ENCODE measurements at regions not wholly inside any gene's neighbourhood (a gene's known extent, or its start where the extent isn't known, plus 50 kb on each side); places are given as distances from the start of the nearest gene placed in this dataset.

GRCh38 chr10:91345716-91346115, 64.4 kb upstream of the HECTD2 start:
- Histone ChIP-seq H3K9me3 (ENCODE audit: insufficient read depth, low read length, severe bottlenecking) (no peaks in the 10 kb centered on the region), H4K20me1 (ENCODE audit: insufficient read depth, low read length) (no peaks in the 10 kb centered on the region), H3K27me3 (ENCODE audit: insufficient read depth, low read length, poor library complexity) (no peaks in the 10 kb centered on the region), H3K27ac (ENCODE audit: low read length) (no peak overlapping the region), H3K79me2 (ENCODE audit: insufficient read depth, low read length) (no peaks in the 10 kb centered on the region), H2AFZ (ENCODE audit: low read depth, low read length) (no peak overlapping the region), H3K4me1 (ENCODE audit: insufficient read depth, low read length) (no peaks in the 10 kb centered on the region), H3K4me2 (ENCODE audit: insufficient read depth, low read length) (no peak overlapping the region), H3K9ac (ENCODE audit: low read depth, low read length) (no peak overlapping the region), H3K4me3 (ENCODE audit: low read depth in 1 of 2, low read length in 2 of 2) (no peak overlapping the region), H3K36me3 (ENCODE audit: insufficient read depth, low read length) (no peaks in the 10 kb centered on the region)
- TF ChIP-seq EZH2 (IDR thresholded peaks at IDR 0.05; ENCODE audit: borderline replicate concordance, low read depth, low read length, severe bottlenecking) (no peak), CTCF (IDR thresholded peaks at IDR 0.05; ENCODE audit: borderline replicate concordance, extremely low read depth, low read length, poor library complexity, severe bottlenecking) (no peak)
- DNase-seq (no peak), ATAC-seq (ENCODE audit: insufficient read depth, low read depth) (no peak)

- Histone ChIP-seq H2AFZ (ENCODE audit: low read depth, low read length) (no peak overlapping the region), H3K4me3 (ENCODE audit: low read depth in 1 of 2, low read length in 2 of 2) (no peak overlapping the region), H4K20me1 (ENCODE audit: insufficient read depth, low read length) (no peaks in the 10 kb centered on the region), H3K27ac (ENCODE audit: low read length) (no peak overlapping the region), H3K27me3 (ENCODE audit: insufficient read depth, low read length, poor library complexity) (no peaks in the 10 kb centered on the region), H3K36me3 (ENCODE audit: insufficient read depth, low read length) (no peaks in the 10 kb centered on the region), H3K4me2 (ENCODE audit: insufficient read depth, low read length) (no peak overlapping the region), H3K9ac (ENCODE audit: low read depth, low read length) (no peak overlapping the region), H3K9me3 (ENCODE audit: insufficient read depth, low read length, severe bottlenecking) (no peaks in the 10 kb centered on the region), H3K79me2 (ENCODE audit: insufficient read depth, low read length) (no peaks in the 10 kb centered on the region), H3K4me1 (ENCODE audit: insufficient read depth, low read length) (no peaks in the 10 kb centered on the region)
- ATAC-seq (ENCODE audit: insufficient read depth, low read depth), result no peak
- TF ChIP-seq CTCF (IDR thresholded peaks at IDR 0.05; ENCODE audit: borderline replicate concordance, extremely low read depth, low read length, poor library complexity, severe bottlenecking) (no peak), EZH2 (IDR thresholded peaks at IDR 0.05; ENCODE audit: borderline replicate concordance, low read depth, low read length, severe bottlenecking) (no peak)
- no peak for DNase-seq
Measured at GRCh38 chr10:91347529-91347928, 62.6 kb upstream of the HECTD2 start.

GRCh38 chr10:91349381-91349780, 60.8 kb upstream of the HECTD2 start:
- ATAC-seq (ENCODE audit: insufficient read depth, low read depth), result no peak
- no peaks in the 10 kb centered on the region for H3K27me3 ChIP-seq (ENCODE audit: insufficient read depth, low read length, poor library complexity)
- H3K27ac ChIP-seq (ENCODE audit: low read length), result no peak overlapping the region
- H3K4me2 ChIP-seq (ENCODE audit: insufficient read depth, low read length), result no peak overlapping the region
- H3K9ac ChIP-seq (ENCODE audit: low read depth, low read length), result no peak overlapping the region
- H3K79me2 ChIP-seq (ENCODE audit: insufficient read depth, low read length), result no peaks in the 10 kb centered on the region
- TF ChIP-seq CTCF (IDR thresholded peaks at IDR 0.05; ENCODE audit: borderline replicate concordance, extremely low read depth, low read length, poor library complexity, severe bottlenecking) (no peak), EZH2 (IDR thresholded peaks at IDR 0.05; ENCODE audit: borderline replicate concordance, low read depth, low read length, severe bottlenecking) (no peak)
- H2AFZ ChIP-seq (ENCODE audit: low read depth, low read length), result no peak overlapping the region
- no peak overlapping the region for H3K4me3 ChIP-seq (ENCODE audit: low read depth in 1 of 2, low read length in 2 of 2)
- no peaks in the 10 kb centered on the region for H3K4me1 ChIP-seq (ENCODE audit: insufficient read depth, low read length)
- H3K9me3 ChIP-seq (ENCODE audit: insufficient read depth, low read length, severe bottlenecking), result no peaks in the 10 kb centered on the region
- H3K36me3 ChIP-seq (ENCODE audit: insufficient read depth, low read length), result no peaks in the 10 kb centered on the region
- no peaks in the 10 kb centered on the region for H4K20me1 ChIP-seq (ENCODE audit: insufficient read depth, low read length)
- DNase-seq, result no peak

GRCh38 chr10:91350651-91351081, 59.5 kb upstream of the HECTD2 start:
- H3K79me2 ChIP-seq (ENCODE audit: insufficient read depth, low read length), result no peaks in the 10 kb centered on the region
- no peaks in the 10 kb centered on the region for H3K27me3 ChIP-seq (ENCODE audit: insufficient read depth, low read length, poor library complexity)
- H3K4me2 ChIP-seq (ENCODE audit: insufficient read depth, low read length), result no peak overlapping the region
- DNase-seq (no peak), ATAC-seq (ENCODE audit: insufficient read depth, low read depth) (no peak)
- H3K4me1 ChIP-seq (ENCODE audit: insufficient read depth, low read length), result no peaks in the 10 kb centered on the region
- no peak for TF ChIP-seq EZH2 (IDR thresholded peaks at IDR 0.05; ENCODE audit: borderline replicate concordance, low read depth, low read length, severe bottlenecking)
- TF ChIP-seq CTCF (IDR thresholded peaks at IDR 0.05; ENCODE audit: borderline replicate concordance, extremely low read depth, low read length, poor library complexity, severe bottlenecking), result no peak
- H3K27ac ChIP-seq (ENCODE audit: low read length), result no peak overlapping the region
- no peak overlapping the region for H3K4me3 ChIP-seq (ENCODE audit: low read depth in 1 of 2, low read length in 2 of 2)
- no peaks in the 10 kb centered on the region for H3K36me3 ChIP-seq (ENCODE audit: insufficient read depth, low read length)
- no peaks in the 10 kb centered on the region for H3K9me3 ChIP-seq (ENCODE audit: insufficient read depth, low read length, severe bottlenecking)
- no peak overlapping the region for H2AFZ ChIP-seq (ENCODE audit: low read depth, low read length)
- H4K20me1 ChIP-seq (ENCODE audit: insufficient read depth, low read length), result no peaks in the 10 kb centered on the region
- H3K9ac ChIP-seq (ENCODE audit: low read depth, low read length), result no peak overlapping the region
